Endothelial cell of umbilical vein (primary cell): ENCODE measurements at regions not wholly inside any gene's neighbourhood (a gene's known extent, or its start where the extent isn't known, plus 50 kb on each side); places are given as distances from the start of the nearest gene placed in this dataset.

Experiments used
- CTCF ChIP-seq, 2 donors: IDR thresholded peaks; 1 replicate in 1 of 2; 2 replicates in 1 of 2; pipeline ENCODE4 v1.5.1; 2011; ENCODE audit warnings: low read length in 2 of 2, mild to moderate bottlenecking in 2 of 2, moderate library complexity in 2 of 2, control low read depth in 1 of 2, inconsistent platforms in 1 of 2, low read depth in 1 of 2; ENCODE audit not compliant: insufficient read depth in 1 of 2; ENCODE audit errors: extremely low read depth in 1 of 2
- EZH2 ChIP-seq: IDR thresholded peaks from 2 replicates; pipeline ENCODE4 v1.6.1; 2012; ENCODE audit warnings: borderline replicate concordance, low read depth, mild to moderate bottlenecking, moderate library complexity, low read length, inconsistent platforms; ENCODE audit not compliant: severe bottlenecking
- FOS ChIP-seq: IDR thresholded peaks from 2 replicates; pipeline ENCODE4 v1.6.1; 2011; ENCODE audit warnings: mild to moderate bottlenecking, low read length, moderate library complexity, borderline replicate concordance; ENCODE audit not compliant: insufficient read depth
- JUN ChIP-seq: IDR thresholded peaks from 2 replicates; pipeline ENCODE4 v1.6.1; 2011; ENCODE audit warnings: borderline replicate concordance, low read depth; ENCODE audit not compliant: insufficient read length, insufficient read depth
- POLR2A ChIP-seq: IDR thresholded peaks from 2 replicates; pipeline ENCODE4 v1.6.1; 2012; ENCODE audit warnings: low read depth, mild to moderate bottlenecking, control low read depth, low read length
- POLR2AphosphoS5 ChIP-seq: IDR thresholded peaks from 2 replicates; pipeline ENCODE4 v1.6.1; 2012; ENCODE audit warnings: low read depth, mild to moderate bottlenecking, control low read depth, low read length, moderate library complexity; ENCODE audit not compliant: insufficient read depth

- TF ChIP-seq POLR2A = no peak
- TF ChIP-seq EZH2 = no peak
- no peak for TF ChIP-seq FOS
- no peak for TF ChIP-seq CTCF (IDR thresholded peaks at IDR 0.05; ENCODE audit: extremely low read depth in 1 of 2, insufficient read depth in 1 of 2, low read depth in 1 of 2, low read length in 2 of 2)
- no peak for TF ChIP-seq POLR2AphosphoS5
- no peak for TF ChIP-seq JUN
Observed at GRCh38 chr17:14815079-14815478, 450.0 kb downstream of the PMP22 start.
